GM23338 (cell line): ENCODE measurements at regions not wholly inside any gene's neighbourhood (a gene's known extent, or its start where the extent isn't known, plus 50 kb on each side); places are given as distances from the start of the nearest gene placed in this dataset.

Source experiments
- ATAC-seq: fragments of 200-7000 bp; cut with Tn5 transposase; 3 replicates; pipeline ENCODE4 v1.9.1; 2020
- DNase-seq: peaks from one replicate; pipeline ENCODE4 v3.0.0-alpha.2; 2015; ENCODE audit warnings: low spot score
- H2AFZ ChIP-seq: fragments of 200-600 bp; sonication (generic); 2 replicates; pipeline ENCODE4 v1.8.0; 2016; ENCODE audit warnings: antibody characterized with exemption, mild to moderate bottlenecking, moderate library complexity
- H3F3A ChIP-seq: fragments of 200-600 bp; sonication (generic); replicated peaks from 2 replicates; pipeline ENCODE4 v1.8.0; 2017; ENCODE audit warnings: antibody characterized with exemption, mixed run types, low read depth
- H3K27ac ChIP-seq: fragments of 200-600 bp; sonication (generic); 2 replicates; pipeline ENCODE4 v1.6.1; 2016; ENCODE audit warnings: low read depth
- H3K27me3 ChIP-seq: fragments of 200-600 bp; sonication (generic); 2 replicates; pipeline ENCODE4 v1.8.0; 2016; ENCODE audit warnings: mild to moderate bottlenecking, mixed run types, moderate library complexity; ENCODE audit not compliant: insufficient read depth
- H3K36me3 ChIP-seq: fragments of 200-600 bp; sonication (generic); 2 replicates; pipeline ENCODE4 v1.8.0; 2016; ENCODE audit warnings: mild to moderate bottlenecking; ENCODE audit not compliant: insufficient read depth
- H3K4me1 ChIP-seq: fragments of 200-600 bp; sonication (generic); 2 replicates; pipeline ENCODE4 v1.8.0; 2016; ENCODE audit warnings: mild to moderate bottlenecking, moderate library complexity; ENCODE audit not compliant: insufficient read depth
- H3K4me2 ChIP-seq: fragments of 200-600 bp; sonication (generic); 2 replicates; pipeline ENCODE4 v1.7.1; 2017; ENCODE audit warnings: mixed run types
- H3K4me3 ChIP-seq: fragments of 200-600 bp; sonication (generic); 2 replicates; pipeline ENCODE4 v1.6.1; 2016; ENCODE audit warnings: mixed run types
- H3K79me2 ChIP-seq: fragments of 200-600 bp; sonication (generic); replicated peaks from 2 replicates; pipeline ENCODE4 v1.8.0; 2017; ENCODE audit warnings: mild to moderate bottlenecking; ENCODE audit not compliant: insufficient read depth
- H3K9me2 ChIP-seq: fragments of 200-600 bp; sonication (generic); 2 replicates; pipeline ENCODE4 v1.8.0; 2017; ENCODE audit not compliant: insufficient read depth
- H4K20me1 ChIP-seq: fragments of 200-600 bp; sonication (generic); replicated peaks from 2 replicates; pipeline ENCODE4 v1.8.0; 2017; ENCODE audit warnings: mild to moderate bottlenecking; ENCODE audit not compliant: insufficient read depth
- H3K27ac Mint-ChIP-seq: 2 replicates; pipeline ENCODE4 v1.8.0; 2020; ENCODE audit warnings: inconsistent platforms, mild to moderate bottlenecking, moderate library complexity, mixed read lengths
- H3K27me3 Mint-ChIP-seq: 3 replicates; pipeline ENCODE4 v1.8.0; 2022; ENCODE audit warnings: low read depth, mild to moderate bottlenecking, moderate library complexity, mixed read lengths, inconsistent platforms; ENCODE audit not compliant: insufficient read depth, poor library complexity
- H3K36me3 Mint-ChIP-seq: 3 replicates; pipeline ENCODE4 v1.8.0; 2021; ENCODE audit warnings: low read depth, mild to moderate bottlenecking, inconsistent platforms, moderate library complexity, mixed read lengths
- H3K4me1 Mint-ChIP-seq: 3 replicates; pipeline ENCODE4 v1.8.0; 2020; ENCODE audit warnings: mild to moderate bottlenecking, inconsistent platforms, mixed read lengths
- H3K4me3 Mint-ChIP-seq: 3 replicates; pipeline ENCODE4 v1.8.0; 2021; ENCODE audit warnings: moderate library complexity, mild to moderate bottlenecking, inconsistent platforms, mixed read lengths
- H3K9me3 Mint-ChIP-seq: 3 replicates; pipeline ENCODE4 v1.8.0; 2020; ENCODE audit warnings: moderate library complexity, mild to moderate bottlenecking, inconsistent platforms, mixed read lengths
- CREB1 ChIP-seq: fragments of 250-450 bp; sonication (Bioruptor Pico); IDR thresholded peaks from 2 replicates; pipeline ENCODE4 v1.5.0; 2020; ENCODE audit warnings: low read depth, mild to moderate bottlenecking, moderate library complexity
- EZH2 ChIP-seq: fragments of 200-600 bp; sonication (generic); IDR thresholded peaks from one replicate; pipeline ENCODE4 v1.8.0; 2017; ENCODE audit warnings: antibody characterized with exemption, mild to moderate bottlenecking, low read depth; ENCODE audit not compliant: unreplicated experiment
- EZH2phosphoT487 ChIP-seq: fragments of 200-600 bp; sonication (generic); IDR thresholded peaks from one replicate; pipeline ENCODE4 v1.8.1; 2018; ENCODE audit warnings: antibody characterized with exemption; ENCODE audit not compliant: unreplicated experiment
- JUNB ChIP-seq: IDR thresholded peaks from one replicate; pipeline ENCODE4 v1.6.1; 2016; ENCODE audit warnings: antibody characterized with exemption; ENCODE audit not compliant: unreplicated experiment
- NANOG ChIP-seq: IDR thresholded peaks from 2 replicates; pipeline ENCODE4 v1.6.1; 2016; ENCODE audit warnings: antibody characterized with exemption, borderline replicate concordance
- POLR2AphosphoS5 ChIP-seq: IDR thresholded peaks from 2 replicates; pipeline ENCODE4 v1.6.1; 2016; ENCODE audit warnings: antibody characterized with exemption, low read depth
- STAT1 ChIP-seq: IDR thresholded peaks from one replicate; pipeline ENCODE4 v1.6.1; 2016; ENCODE audit warnings: antibody characterized with exemption; ENCODE audit not compliant: unreplicated experiment
- ZNF114 ChIP-seq: fragments of 250-450 bp; sonication (Bioruptor Pico); IDR thresholded peaks from 2 replicates; pipeline ENCODE4 v1.5.0; 2020; ENCODE audit warnings: mild to moderate bottlenecking, moderate library complexity
- ZNF331 ChIP-seq: fragments of 250-450 bp; sonication (Bioruptor Pico); IDR thresholded peaks from 2 replicates; pipeline ENCODE4 v1.5.0; 2020; ENCODE audit warnings: low read depth, mild to moderate bottlenecking, moderate library complexity
- TF ChIP-seq, protein P1 (sequence below): fragments of 250-450 bp; sonication (Bioruptor Pico); IDR thresholded peaks from 2 replicates; pipeline ENCODE4 v1.5.0; 2020; ENCODE audit warnings: mild to moderate bottlenecking, moderate library complexity
- TF ChIP-seq, protein P2 (sequence below): IDR thresholded peaks from 2 replicates; pipeline ENCODE4 v1.6.1; 2016; ENCODE audit warnings: antibody characterized with exemption
- TF ChIP-seq, protein P3 (sequence below), 2 experiments: fragments of 200-600 bp in 1 of 2; sonication (generic) in 1 of 2; conservative IDR thresholded peaks; 2 replicates each; pipeline versions ENCODE4 v1.5.1 to v1.6.1; 2016 to 2017; ENCODE audit warnings: antibody characterized with exemption in 2 of 2, low read depth in 2 of 2, mild to moderate bottlenecking in 2 of 2, moderate library complexity in 1 of 2
- TF ChIP-seq, protein P4 (sequence below): IDR thresholded peaks from one replicate; pipeline ENCODE4 v1.6.1; 2018; ENCODE audit warnings: antibody characterized with exemption; ENCODE audit not compliant: unreplicated experiment

DNA sequence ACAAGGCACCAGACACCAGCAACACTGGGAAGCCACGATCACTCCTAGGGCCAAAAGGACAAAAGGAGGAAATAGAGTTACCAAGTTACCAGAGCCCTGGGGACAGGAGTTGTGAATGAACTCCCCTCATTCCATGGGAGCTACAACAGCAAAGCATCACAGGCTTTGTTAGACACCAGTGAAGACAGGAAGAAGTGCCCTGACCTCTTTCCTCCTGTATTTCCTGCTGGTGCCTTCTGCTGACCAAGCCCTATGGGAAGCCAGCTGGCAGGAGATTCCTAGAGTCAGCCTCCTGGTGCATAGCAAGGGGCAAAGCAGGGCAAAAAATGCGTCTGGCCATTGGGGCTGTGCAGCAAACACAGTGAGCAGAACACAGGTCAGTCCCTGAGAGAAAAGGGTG is 374.7 kb downstream of the ZSWIM6 start:
- no peak overlapping the region for H3K4me3 ChIP-seq
- no peaks in the 10 kb centered on the region for H3F3A ChIP-seq
- DNase-seq: no peak
- no peak overlapping the region for H3K27ac Mint-ChIP-seq
- no peaks in the 10 kb centered on the region for H3K36me3 ChIP-seq
- H3K4me1 ChIP-seq: no peaks in the 10 kb centered on the region
- TF ChIP-seq, protein P1, sequence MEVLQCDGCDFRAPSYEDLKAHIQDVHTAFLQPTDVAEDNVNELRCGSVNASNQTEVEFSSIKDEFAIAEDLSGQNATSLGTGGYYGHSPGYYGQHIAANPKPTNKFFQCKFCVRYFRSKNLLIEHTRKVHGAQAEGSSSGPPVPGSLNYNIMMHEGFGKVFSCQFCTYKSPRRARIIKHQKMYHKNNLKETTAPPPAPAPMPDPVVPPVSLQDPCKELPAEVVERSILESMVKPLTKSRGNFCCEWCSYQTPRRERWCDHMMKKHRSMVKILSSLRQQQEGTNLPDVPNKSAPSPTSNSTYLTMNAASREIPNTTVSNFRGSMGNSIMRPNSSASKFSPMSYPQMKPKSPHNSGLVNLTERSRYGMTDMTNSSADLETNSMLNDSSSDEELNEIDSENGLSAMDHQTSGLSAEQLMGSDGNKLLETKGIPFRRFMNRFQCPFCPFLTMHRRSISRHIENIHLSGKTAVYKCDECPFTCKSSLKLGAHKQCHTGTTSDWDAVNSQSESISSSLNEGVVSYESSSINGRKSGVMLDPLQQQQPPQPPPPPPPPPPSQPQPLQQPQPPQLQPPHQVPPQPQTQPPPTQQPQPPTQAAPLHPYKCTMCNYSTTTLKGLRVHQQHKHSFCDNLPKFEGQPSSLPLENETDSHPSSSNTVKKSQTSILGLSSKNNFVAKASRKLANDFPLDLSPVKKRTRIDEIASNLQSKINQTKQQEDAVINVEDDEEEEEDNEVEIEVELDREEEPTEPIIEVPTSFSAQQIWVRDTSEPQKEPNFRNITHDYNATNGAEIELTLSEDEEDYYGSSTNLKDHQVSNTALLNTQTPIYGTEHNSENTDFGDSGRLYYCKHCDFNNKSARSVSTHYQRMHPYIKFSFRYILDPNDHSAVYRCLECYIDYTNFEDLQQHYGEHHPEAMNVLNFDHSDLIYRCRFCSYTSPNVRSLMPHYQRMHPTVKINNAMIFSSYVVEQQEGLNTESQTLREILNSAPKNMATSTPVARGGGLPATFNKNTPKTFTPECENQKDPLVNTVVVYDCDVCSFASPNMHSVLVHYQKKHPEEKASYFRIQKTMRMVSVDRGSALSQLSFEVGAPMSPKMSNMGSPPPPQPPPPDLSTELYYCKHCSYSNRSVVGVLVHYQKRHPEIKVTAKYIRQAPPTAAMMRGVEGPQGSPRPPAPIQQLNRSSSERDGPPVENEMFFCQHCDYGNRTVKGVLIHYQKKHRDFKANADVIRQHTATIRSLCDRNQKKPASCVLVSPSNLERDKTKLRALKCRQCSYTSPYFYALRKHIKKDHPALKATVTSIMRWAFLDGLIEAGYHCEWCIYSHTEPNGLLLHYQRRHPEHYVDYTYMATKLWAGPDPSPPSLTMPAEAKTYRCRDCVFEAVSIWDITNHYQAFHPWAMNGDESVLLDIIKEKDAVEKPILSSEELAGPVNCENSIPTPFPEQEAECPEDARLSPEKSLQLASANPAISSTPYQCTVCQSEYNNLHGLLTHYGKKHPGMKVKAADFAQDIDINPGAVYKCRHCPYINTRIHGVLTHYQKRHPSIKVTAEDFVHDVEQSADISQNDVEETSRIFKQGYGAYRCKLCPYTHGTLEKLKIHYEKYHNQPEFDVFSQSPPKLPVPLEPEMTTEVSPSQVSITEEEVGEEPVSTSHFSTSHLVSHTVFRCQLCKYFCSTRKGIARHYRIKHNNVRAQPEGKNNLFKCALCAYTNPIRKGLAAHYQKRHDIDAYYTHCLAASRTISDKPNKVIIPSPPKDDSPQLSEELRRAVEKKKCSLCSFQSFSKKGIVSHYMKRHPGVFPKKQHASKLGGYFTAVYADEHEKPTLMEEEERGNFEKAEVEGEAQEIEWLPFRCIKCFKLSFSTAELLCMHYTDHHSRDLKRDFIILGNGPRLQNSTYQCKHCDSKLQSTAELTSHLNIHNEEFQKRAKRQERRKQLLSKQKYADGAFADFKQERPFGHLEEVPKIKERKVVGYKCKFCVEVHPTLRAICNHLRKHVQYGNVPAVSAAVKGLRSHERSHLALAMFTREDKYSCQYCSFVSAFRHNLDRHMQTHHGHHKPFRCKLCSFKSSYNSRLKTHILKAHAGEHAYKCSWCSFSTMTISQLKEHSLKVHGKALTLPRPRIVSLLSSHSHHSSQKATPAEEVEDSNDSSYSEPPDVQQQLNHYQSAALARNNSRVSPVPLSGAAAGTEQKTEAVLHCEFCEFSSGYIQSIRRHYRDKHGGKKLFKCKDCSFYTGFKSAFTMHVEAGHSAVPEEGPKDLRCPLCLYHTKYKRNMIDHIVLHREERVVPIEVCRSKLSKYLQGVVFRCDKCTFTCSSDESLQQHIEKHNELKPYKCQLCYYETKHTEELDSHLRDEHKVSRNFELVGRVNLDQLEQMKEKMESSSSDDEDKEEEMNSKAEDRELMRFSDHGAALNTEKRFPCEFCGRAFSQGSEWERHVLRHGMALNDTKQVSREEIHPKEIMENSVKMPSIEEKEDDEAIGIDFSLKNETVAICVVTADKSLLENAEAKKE (CRISPR knock-in tag): no peak
- no peak for TF ChIP-seq CREB1 (CRISPR knock-in tag)
- no peak for TF ChIP-seq ZNF331
- TF ChIP-seq EZH2: no peak
- TF ChIP-seq STAT1: no peak
- TF ChIP-seq, protein P2, sequence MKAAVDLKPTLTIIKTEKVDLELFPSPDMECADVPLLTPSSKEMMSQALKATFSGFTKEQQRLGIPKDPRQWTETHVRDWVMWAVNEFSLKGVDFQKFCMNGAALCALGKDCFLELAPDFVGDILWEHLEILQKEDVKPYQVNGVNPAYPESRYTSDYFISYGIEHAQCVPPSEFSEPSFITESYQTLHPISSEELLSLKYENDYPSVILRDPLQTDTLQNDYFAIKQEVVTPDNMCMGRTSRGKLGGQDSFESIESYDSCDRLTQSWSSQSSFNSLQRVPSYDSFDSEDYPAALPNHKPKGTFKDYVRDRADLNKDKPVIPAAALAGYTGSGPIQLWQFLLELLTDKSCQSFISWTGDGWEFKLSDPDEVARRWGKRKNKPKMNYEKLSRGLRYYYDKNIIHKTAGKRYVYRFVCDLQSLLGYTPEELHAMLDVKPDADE: no peak
- no peak for TF ChIP-seq ZNF114 (CRISPR knock-in tag)
- no peak for TF ChIP-seq EZH2phosphoT487
- TF ChIP-seq, protein P3, sequence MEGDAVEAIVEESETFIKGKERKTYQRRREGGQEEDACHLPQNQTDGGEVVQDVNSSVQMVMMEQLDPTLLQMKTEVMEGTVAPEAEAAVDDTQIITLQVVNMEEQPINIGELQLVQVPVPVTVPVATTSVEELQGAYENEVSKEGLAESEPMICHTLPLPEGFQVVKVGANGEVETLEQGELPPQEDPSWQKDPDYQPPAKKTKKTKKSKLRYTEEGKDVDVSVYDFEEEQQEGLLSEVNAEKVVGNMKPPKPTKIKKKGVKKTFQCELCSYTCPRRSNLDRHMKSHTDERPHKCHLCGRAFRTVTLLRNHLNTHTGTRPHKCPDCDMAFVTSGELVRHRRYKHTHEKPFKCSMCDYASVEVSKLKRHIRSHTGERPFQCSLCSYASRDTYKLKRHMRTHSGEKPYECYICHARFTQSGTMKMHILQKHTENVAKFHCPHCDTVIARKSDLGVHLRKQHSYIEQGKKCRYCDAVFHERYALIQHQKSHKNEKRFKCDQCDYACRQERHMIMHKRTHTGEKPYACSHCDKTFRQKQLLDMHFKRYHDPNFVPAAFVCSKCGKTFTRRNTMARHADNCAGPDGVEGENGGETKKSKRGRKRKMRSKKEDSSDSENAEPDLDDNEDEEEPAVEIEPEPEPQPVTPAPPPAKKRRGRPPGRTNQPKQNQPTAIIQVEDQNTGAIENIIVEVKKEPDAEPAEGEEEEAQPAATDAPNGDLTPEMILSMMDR (conservative IDR thresholded peaks at IDR 0.05; ENCODE audit: low read depth in 2 of 2): no peak
- no peak for TF ChIP-seq JUNB
- TF ChIP-seq POLR2AphosphoS5: no peak
- TF ChIP-seq, protein P4, sequence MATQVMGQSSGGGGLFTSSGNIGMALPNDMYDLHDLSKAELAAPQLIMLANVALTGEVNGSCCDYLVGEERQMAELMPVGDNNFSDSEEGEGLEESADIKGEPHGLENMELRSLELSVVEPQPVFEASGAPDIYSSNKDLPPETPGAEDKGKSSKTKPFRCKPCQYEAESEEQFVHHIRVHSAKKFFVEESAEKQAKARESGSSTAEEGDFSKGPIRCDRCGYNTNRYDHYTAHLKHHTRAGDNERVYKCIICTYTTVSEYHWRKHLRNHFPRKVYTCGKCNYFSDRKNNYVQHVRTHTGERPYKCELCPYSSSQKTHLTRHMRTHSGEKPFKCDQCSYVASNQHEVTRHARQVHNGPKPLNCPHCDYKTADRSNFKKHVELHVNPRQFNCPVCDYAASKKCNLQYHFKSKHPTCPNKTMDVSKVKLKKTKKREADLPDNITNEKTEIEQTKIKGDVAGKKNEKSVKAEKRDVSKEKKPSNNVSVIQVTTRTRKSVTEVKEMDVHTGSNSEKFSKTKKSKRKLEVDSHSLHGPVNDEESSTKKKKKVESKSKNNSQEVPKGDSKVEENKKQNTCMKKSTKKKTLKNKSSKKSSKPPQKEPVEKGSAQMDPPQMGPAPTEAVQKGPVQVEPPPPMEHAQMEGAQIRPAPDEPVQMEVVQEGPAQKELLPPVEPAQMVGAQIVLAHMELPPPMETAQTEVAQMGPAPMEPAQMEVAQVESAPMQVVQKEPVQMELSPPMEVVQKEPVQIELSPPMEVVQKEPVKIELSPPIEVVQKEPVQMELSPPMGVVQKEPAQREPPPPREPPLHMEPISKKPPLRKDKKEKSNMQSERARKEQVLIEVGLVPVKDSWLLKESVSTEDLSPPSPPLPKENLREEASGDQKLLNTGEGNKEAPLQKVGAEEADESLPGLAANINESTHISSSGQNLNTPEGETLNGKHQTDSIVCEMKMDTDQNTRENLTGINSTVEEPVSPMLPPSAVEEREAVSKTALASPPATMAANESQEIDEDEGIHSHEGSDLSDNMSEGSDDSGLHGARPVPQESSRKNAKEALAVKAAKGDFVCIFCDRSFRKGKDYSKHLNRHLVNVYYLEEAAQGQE: no peak
- TF ChIP-seq NANOG: no peak
- H2AFZ ChIP-seq: peak overlapping the region; percentile 43; the same call in 1 of the 2 replicates
- no peak overlapping the region for H3K4me3 Mint-ChIP-seq
- H3K36me3 Mint-ChIP-seq: no peaks in the 10 kb centered on the region
- no peaks in the 10 kb centered on the region for H4K20me1 ChIP-seq
- no peaks in the 10 kb centered on the region for H3K79me2 ChIP-seq
- ATAC-seq: no peak
- no peaks in the 10 kb centered on the region for H3K9me2 ChIP-seq
- no peaks in the 10 kb centered on the region for H3K27me3 Mint-ChIP-seq
- H3K27ac ChIP-seq: no peak overlapping the region
- no peaks in the 10 kb centered on the region for H3K27me3 ChIP-seq
- H3K9me3 Mint-ChIP-seq: peaks cover 12% of the 10 kb centered on the region; the same call in 2 of the 3 replicates
- H3K4me1 Mint-ChIP-seq: peaks cover 2% of the 10 kb centered on the region; the same call in 1 of the 3 replicates
- no peak overlapping the region for H3K4me2 ChIP-seq
